Brain pericyte (primary cell): ENCODE measurements at regions not wholly inside any gene's neighbourhood (a gene's known extent, or its start where the extent isn't known, plus 50 kb on each side); places are given as distances from the start of the nearest gene placed in this dataset.

Source experiments
- DNase-seq: peaks from one replicate; pipeline ENCODE4 v3.0.0-alpha.2; 2012; ENCODE audit warnings: low read depth, low spot score

DNA sequence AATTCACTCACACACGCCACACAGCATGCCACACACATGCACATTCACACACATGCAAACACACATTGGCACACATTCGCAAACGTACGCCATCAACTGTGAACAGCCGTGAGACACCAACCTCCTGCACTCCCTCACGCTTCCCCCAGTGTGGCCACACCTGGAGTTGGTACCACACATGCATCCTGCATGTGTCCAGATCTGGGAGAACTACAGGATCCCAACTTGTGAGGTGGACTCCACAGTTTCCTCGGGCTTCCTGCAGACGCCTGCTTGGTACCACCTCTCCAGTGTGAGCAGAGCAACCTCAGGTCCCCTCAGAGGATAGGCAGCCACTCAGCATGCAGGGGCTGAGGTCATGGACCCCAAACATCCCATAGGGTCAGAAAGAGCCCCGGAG lies 239.0 kb downstream of the EIPR1 start:
- no peak for DNase-seq

- no peak for DNase-seq
These were observed 239.8 kb downstream of the EIPR1 start for GRCh38 chr2:3137651-3138300.

- DNase-seq: no peak
These were observed 241.9 kb downstream of the EIPR1 start for GRCh38 chr2:3135676-3136075.

DNA sequence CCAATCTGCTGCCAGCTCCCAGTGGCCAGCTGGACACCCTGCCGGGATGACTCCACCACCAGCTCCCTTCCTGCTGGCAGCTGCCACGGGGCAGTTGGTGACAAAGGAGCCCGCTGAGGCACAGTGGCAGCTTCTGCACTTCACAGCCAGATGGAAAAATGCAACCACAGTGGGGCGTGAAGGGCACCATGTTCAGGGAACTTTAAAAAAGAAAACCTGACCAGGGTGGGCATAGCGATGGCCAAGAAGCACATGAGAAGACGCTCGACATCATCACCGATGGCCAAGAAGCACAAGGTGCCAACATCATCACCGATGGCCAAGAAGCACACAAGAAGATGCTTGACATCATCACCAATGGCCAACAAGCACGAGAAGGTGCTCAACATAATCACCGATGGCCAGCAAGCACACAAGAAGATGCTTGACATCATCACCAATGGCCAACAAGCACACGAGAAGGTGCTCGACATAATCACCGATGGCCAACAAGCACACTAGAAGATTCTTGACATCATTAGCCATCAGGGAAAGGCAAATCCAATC lies 243.5 kb downstream of the EIPR1 start:
- no peak for DNase-seq

- DNase-seq: no peak
These were observed 244.7 kb downstream of the EIPR1 start for GRCh38 chr2:3132966-3133365.

- DNase-seq: no peak
These were observed 245.2 kb downstream of the EIPR1 start for GRCh38 chr2:3132466-3132865.

GRCh38 chr2:3131636-3132326 lies 245.8 kb downstream of the EIPR1 start:
- DNase-seq: no peak

- no peak for DNase-seq
These were observed 246.6 kb downstream of the EIPR1 start for GRCh38 chr2:3130889-3131635.

DNA sequence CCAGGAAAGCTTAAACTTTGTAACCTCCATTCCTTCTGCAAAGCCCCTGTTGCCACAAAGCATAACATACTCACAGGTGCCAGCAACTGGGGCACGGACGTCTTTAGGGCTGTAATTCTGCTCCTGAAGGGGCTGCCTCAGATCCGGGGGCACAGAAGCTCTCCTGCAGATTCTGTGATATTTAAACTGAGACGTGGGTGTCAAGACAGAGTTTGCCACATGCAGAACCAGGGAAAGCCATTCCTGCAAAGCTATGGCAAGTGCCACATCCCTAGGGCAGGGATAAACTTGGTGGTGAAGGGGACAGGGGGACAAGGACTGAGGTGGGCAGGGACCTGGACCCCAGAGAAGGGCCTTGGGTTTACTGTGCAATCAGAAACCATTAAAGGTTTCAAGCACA lies 247.2 kb downstream of the EIPR1 start:
- DNase-seq: no peak

DNA sequence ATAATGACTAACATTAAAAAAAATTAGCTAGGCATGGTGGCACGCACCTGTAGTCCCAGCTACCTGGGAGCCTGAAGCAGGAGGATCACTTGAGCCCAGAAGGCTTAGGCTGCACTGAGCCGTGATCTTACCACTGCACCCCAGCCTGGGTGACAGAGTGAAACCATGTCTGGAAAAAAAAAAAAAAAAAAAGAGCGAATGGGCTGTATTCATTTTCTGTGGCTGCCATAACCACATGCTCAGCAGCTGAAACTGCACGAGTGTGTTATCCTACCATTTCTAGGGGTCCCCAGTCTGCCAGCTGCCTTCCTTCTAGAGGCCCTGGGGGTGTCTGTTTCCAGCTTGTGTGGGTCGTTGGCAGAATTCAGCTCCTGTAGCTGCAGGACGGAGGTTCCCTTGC lies 247.8 kb downstream of the EIPR1 start:
- no peak for DNase-seq

- DNase-seq: no peak
These were observed 248.8 kb downstream of the EIPR1 start for GRCh38 chr2:3128786-3129185.

- no peak for DNase-seq
These were observed 249.9 kb downstream of the EIPR1 start for GRCh38 chr2:3127710-3128109.

- DNase-seq: no peak
These were observed 250.6 kb downstream of the EIPR1 start for GRCh38 chr2:3126911-3127621.

DNA sequence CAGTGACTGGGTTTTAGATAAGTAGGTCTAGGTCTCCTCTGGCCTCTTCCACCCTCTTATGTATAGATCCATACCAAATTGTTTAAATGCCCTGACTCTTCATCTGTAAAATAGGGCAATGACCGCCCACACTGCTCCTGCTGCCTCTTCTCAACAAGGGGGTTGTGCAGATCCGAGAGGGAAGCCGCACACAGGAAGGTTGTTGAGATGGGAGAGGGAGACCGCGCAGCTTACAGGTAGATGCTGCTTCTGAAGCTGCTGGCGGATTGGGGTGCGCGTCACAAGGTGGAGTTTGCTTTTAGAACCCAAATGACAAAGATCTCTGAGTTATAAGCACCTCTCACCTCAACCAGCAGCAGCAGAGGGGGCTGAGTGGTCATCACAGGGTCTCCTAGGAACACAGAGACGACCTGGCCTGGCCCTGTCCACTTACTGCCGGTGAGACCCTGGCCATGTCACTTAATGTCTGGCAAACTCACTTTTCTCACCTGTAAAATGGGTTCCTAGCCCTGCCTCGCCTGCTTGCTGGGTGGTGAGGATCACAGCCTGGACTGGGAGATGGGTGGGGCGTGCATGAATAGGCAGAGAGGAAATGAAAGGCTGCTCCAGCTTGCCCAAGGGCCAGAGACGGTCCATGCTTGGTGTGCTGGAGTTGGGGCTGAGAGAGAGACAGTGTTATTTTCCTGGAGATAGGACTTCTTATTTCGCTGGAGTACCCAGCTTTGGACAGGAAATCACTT lies 251.3 kb downstream of the EIPR1 start:
- DNase-seq: no peak

DNA sequence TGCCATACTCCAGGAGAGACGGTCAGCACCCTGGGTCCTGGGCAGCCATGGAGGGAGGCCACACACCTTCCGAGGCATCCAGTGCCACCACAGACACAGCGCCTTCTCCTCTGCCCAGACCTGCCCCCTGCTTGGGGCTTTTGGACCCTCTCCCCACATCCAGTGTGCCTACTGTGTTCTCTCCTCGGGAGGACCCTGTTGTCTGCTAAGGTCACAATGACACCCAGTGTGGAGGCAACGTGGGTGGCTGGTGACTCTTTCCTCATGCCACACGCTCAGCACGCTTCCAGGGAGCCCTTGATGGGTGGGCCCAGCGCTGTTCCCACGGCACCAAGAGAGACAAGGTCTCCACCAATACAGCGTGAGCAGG lies 251.9 kb downstream of the EIPR1 start:
- no peak for DNase-seq

- no peak for DNase-seq
These were observed 252.4 kb downstream of the EIPR1 start for GRCh38 chr2:3125001-3125760.

DNA sequence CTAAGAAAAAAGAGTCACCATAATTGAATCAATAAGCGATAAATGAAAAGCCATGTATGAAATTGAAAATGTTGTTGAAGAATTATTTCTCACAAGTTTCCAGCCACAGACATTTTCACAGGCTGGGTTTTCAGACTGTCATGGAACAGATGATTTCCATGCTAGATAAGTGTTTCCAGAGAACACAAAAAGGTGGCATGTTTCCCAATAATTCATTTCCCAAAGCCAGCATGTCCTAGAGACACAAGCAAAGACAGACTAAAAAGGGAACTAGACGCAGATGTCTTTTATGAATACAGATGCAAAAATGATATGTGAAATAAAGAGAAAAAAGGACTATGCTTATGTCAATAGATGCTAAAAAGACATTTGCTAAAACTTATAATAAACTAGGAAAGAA lies 255.1 kb downstream of the EIPR1 start:
- DNase-seq: no peak

DNA sequence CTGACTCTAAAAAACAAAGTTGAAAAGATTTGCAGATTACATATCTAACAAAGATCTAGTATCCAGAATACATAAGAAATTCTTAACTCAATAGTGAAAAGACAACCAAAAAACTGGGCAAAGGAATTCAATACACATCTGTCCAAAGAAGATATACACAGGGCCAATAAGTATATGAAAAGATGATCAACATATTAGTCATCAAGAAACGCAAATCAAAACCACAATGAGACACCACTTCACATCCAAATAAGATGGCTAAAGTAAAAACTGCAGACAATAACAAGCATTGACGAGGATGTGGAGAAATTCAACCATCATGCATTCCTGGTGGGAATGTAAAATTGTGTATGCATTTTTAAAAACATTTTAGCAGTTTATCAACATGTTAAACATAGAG lies 256.0 kb downstream of the EIPR1 start:
- DNase-seq: no peak

DNA sequence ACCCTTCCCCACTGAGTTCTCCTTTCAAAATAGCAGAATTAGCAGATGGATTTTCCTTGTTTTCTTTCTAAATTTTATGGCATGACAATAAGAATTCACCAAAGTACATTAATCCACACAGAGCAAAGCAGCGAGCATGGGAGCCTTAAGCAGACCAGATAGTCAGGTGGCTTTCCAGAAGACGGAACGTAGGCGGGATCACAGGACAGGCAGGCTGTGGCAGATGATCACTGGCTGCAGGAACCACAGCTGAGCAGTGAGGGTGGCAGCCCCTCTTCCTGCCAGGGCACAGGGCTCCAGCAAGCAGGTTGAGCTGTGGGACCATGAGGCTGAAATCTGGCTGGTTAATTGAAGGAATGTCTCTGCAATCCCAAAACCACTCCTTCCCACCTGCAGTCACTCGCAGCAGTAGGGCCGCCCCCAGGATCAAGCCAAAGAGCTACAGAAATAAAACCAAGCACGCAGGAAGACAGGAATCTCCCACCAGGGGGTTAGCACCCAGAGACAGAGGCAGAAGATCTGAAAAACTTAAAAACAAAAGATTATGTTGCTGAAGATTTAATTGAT lies 259.9 kb downstream of the EIPR1 start:
- no peak for DNase-seq

- DNase-seq: no peak
These were observed 261.2 kb downstream of the EIPR1 start for GRCh38 chr2:3116371-3116770.
